HepG2 (cell line): ENCODE measurements at regions not wholly inside any gene's neighbourhood (a gene's known extent, or its start where the extent isn't known, plus 50 kb on each side); places are given as distances from the start of the nearest gene placed in this dataset.

ENCODE experiments used
- RAD21 ChIP-seq: fragments of 450-650 bp; formaldehyde crosslinking; IDR thresholded peaks from 2 replicates; pipeline ENCODE4 v1.5.0; 2020; ENCODE audit warnings: mild to moderate bottlenecking
- SRSF9 ChIP-seq: fragments of 200-400 bp; formaldehyde crosslinking; IDR thresholded peaks from 2 replicates; pipeline ENCODE4 v1.6.1; 2018; ENCODE audit warnings: borderline replicate concordance, mild to moderate bottlenecking, low read depth, low read length; ENCODE audit not compliant: insufficient read depth, poor library complexity, severe bottlenecking
- SYNCRIP ChIP-seq: fragments of 200-400 bp; formaldehyde crosslinking; IDR thresholded peaks from 2 replicates; pipeline ENCODE4 v1.6.1; 2018; ENCODE audit warnings: mild to moderate bottlenecking, low read depth, low read length; ENCODE audit not compliant: insufficient read depth
- ZBTB7A ChIP-seq: sonication (generic); formaldehyde crosslinking; IDR thresholded peaks from 2 replicates; pipeline ENCODE4 v1.8.0; 2022; ENCODE audit warnings: mild to moderate bottlenecking, missing genetic modification reagents

GRCh38 chr2:137865954-137866540 is 98.2 kb upstream of the HNMT start:
- peak; percentile 84 for TF ChIP-seq RAD21 (CRISPR knock-in tag)
- no peak for TF ChIP-seq SRSF9
- TF ChIP-seq SYNCRIP, result no peak
- TF ChIP-seq ZBTB7A (CRISPR knock-in tag), result no peak
